ENCODE measurements at regions not wholly inside any gene's neighbourhood (a gene's known extent, or its start where the extent isn't known, plus 50 kb on each side); places are given as distances from the start of the nearest gene placed in this dataset.
"Not testable (repeated sequence)": the region's sequence is repeated elsewhere in the genome, so short reads cannot be mapped to it uniquely, and the experiment has no call there.

GRCh38 chr6:169858293-169858934 is 107.0 kb downstream of the ERMARD start:
- 95 to 97% methylated on average over 17 of the region's 17 CpGs for WGBS, 2 donors
- no peak for TF ChIP-seq CTCF (IDR thresholded peaks at IDR 0.05; ENCODE audit: control extremely low read depth, extremely low read depth)
- DNase-seq: no peak
- H3K9me3 ChIP-seq (ENCODE audit: control insufficient read depth in 4 of 4, insufficient read depth in 3 of 4, low read length in 3 of 4): peaks cover 0 to 18% (median 0%) of the 10 kb centered on the region in 4 donors
- no peak overlapping the region for H3K4me3 ChIP-seq
- peaks cover 0 to 16% (median 5%) of the 10 kb centered on the region in 5 donors for H3K4me1 ChIP-seq (ENCODE audit: control insufficient read depth in 5 of 5, insufficient read depth in 5 of 5, low read length in 5 of 5)
- no peak for ATAC-seq (ENCODE audit: insufficient read depth, low FRiP score)
- no peak overlapping the region for H3K27ac ChIP-seq (ENCODE audit: low read depth in 1 of 2, low read length in 1 of 2)
- H3K36me3 ChIP-seq (ENCODE audit: control insufficient read depth in 4 of 4, insufficient read depth in 4 of 4, low read length in 4 of 4): no peaks in the 10 kb centered on the region
- peaks cover 0 to 4% (median 0%) of the 10 kb centered on the region in 3 donors for H3K27me3 ChIP-seq (ENCODE audit: control insufficient read depth in 3 of 3, insufficient read depth in 3 of 3, low read length in 2 of 3)
- no peak overlapping the region for H3K9ac ChIP-seq (ENCODE audit: insufficient read depth in 1 of 2, low read length in 2 of 2)

GRCh38 chr6:169857343-169858292 is 106.2 kb downstream of the ERMARD start:
- H3K27me3 ChIP-seq (ENCODE audit: control insufficient read depth in 3 of 3, insufficient read depth in 3 of 3, low read length in 2 of 3): peaks cover 0 to 2% (median 0%) of the 10 kb centered on the region in 3 donors
- no peak overlapping the region for H3K9ac ChIP-seq (ENCODE audit: insufficient read depth in 1 of 2, low read length in 2 of 2)
- no peaks in the 10 kb centered on the region for H3K36me3 ChIP-seq (ENCODE audit: control insufficient read depth in 4 of 4, insufficient read depth in 4 of 4, low read length in 4 of 4)
- no peak overlapping the region for H3K27ac ChIP-seq (ENCODE audit: low read depth in 1 of 2, low read length in 1 of 2)
- ATAC-seq (ENCODE audit: insufficient read depth, low FRiP score): no peak
- H3K4me1 ChIP-seq (ENCODE audit: control insufficient read depth in 5 of 5, insufficient read depth in 5 of 5, low read length in 5 of 5): peaks cover 0 to 19% (median 5%) of the 10 kb centered on the region in 5 donors
- H3K9me3 ChIP-seq (ENCODE audit: control insufficient read depth in 4 of 4, insufficient read depth in 3 of 4, low read length in 3 of 4): peaks cover 0 to 21% (median 0%) of the 10 kb centered on the region in 4 donors
- H3K4me3 ChIP-seq: no peak overlapping the region
- WGBS, 2 donors: 91 to 94% methylated on average over 19 of the region's 19 CpGs
- TF ChIP-seq CTCF (IDR thresholded peaks at IDR 0.05; ENCODE audit: control extremely low read depth, extremely low read depth): no peak
- no peak for DNase-seq

- H3K4me3 ChIP-seq; DNase-seq; H3K27me3 ChIP-seq (ENCODE audit: control insufficient read depth in 3 of 3, insufficient read depth in 3 of 3, low read length in 2 of 3); ATAC-seq (ENCODE audit: insufficient read depth, low FRiP score); H3K9ac ChIP-seq (ENCODE audit: insufficient read depth in 1 of 2, low read length in 2 of 2); H3K27ac ChIP-seq (ENCODE audit: low read depth in 1 of 2, low read length in 1 of 2); H3K36me3 ChIP-seq (ENCODE audit: control insufficient read depth in 4 of 4, insufficient read depth in 4 of 4, low read length in 4 of 4): not testable (repeated sequence)
- WGBS, 2 donors: 92% methylated on average over 44 to 49 of the region's 49 CpGs
- Histone ChIP-seq H3K9me3 (ENCODE audit: control insufficient read depth in 4 of 4, insufficient read depth in 3 of 4, low read length in 3 of 4) (peaks cover 0 to 21% (median 0%) of the 10 kb centered on the region in 4 donors), H3K4me1 (ENCODE audit: control insufficient read depth in 5 of 5, insufficient read depth in 5 of 5, low read length in 5 of 5) (peaks cover 0 to 20% (median 3%) of the 10 kb centered on the region in 5 donors)
These were observed 105.3 kb downstream of the ERMARD start for GRCh38 chr6:169856442-169857342.

Measured in lung (tissue), 11 donors.